Stimulated activated CD8-positive, alpha-beta memory T cell treated with anti-CD3 and anti-CD28 coated beads, Interleukin-15, amount 100 ng/mL, for 4 hours (primary cell): ENCODE measurements at regions not wholly inside any gene's neighbourhood (a gene's known extent, or its start where the extent isn't known, plus 50 kb on each side); places are given as distances from the start of the nearest gene placed in this dataset.
"Not testable (repeated sequence)": the region's sequence is repeated elsewhere in the genome, so short reads cannot be mapped to it uniquely, and the experiment has no call there.

Experiments used
- DNase-seq, 2 donors: peaks; one replicate each; pipeline ENCODE4 v3.0.0-alpha.2; 2020; ENCODE audit warnings: low read depth in 2 of 2

GRCh38 chr6:6724539-6725467 is 136.3 kb downstream of the LY86 start:
- peak in 1 of 2 donors; percentile 6 for DNase-seq

- DNase-seq, result no peak
Observed at GRCh38 chr6:6725468-6726209, 137.1 kb downstream of the LY86 start.

- DNase-seq, result no peak
Observed at GRCh38 chr6:6728169-6728941, 139.8 kb downstream of the LY86 start.

GRCh38 chr6:6729971-6730370 is 141.5 kb downstream of the LY86 start:
- DNase-seq, result no peak

- DNase-seq, result no peak
Observed at GRCh38 chr6:6730831-6731230, 142.3 kb downstream of the LY86 start.

GRCh38 chr6:6734479-6735465 is 146.3 kb downstream of the LY86 start:
- no peak for DNase-seq

- DNase-seq, result no peak
Observed at GRCh38 chr6:6736791-6737654, 148.5 kb downstream of the LY86 start.

- DNase-seq, result no peak
Observed at GRCh38 chr6:6737671-6738070, 149.2 kb downstream of the LY86 start.

GRCh38 chr6:6738108-6738507 is 149.6 kb downstream of the LY86 start:
- no peak for DNase-seq

- no peak for DNase-seq
Observed at GRCh38 chr6:6738922-6739716, 150.6 kb downstream of the LY86 start.

- no peak for DNase-seq
Observed at GRCh38 chr6:6740595-6740994, 152.1 kb downstream of the LY86 start.

- DNase-seq, result no peak
Observed at GRCh38 chr6:6741264-6741663, 152.7 kb downstream of the LY86 start.

- DNase-seq, result no peak
Observed at GRCh38 chr6:6742535-6742934, 154.0 kb downstream of the LY86 start.

GRCh38 chr6:6744551-6744950 is 156.0 kb downstream of the LY86 start:
- no peak for DNase-seq

- not testable (repeated sequence) for DNase-seq
Observed at GRCh38 chr6:6745637-6746332, 157.3 kb downstream of the LY86 start.

GRCh38 chr6:6746333-6746969 is 157.9 kb downstream of the LY86 start:
- DNase-seq, result no peak

GRCh38 chr6:6746970-6747338 is 158.4 kb downstream of the LY86 start:
- no peak for DNase-seq

- DNase-seq, result no peak
Observed at GRCh38 chr6:6747371-6747770, 158.9 kb downstream of the LY86 start.
